ENCODE measurements at regions not wholly inside any gene's neighbourhood (a gene's known extent, or its start where the extent isn't known, plus 50 kb on each side); places are given as distances from the start of the nearest gene placed in this dataset.

GRCh38 chr4:30924495-30924894, 204.3 kb downstream of the PCDH7 start:
- no peaks in the 10 kb centered on the region for H3K27me3 ChIP-seq (ENCODE audit: control insufficient read depth, insufficient read depth, low read length)
- H3K36me3 ChIP-seq (ENCODE audit: control insufficient read depth, insufficient read depth, low read length): no peaks in the 10 kb centered on the region
- DNase-seq (no peak), ATAC-seq (no peak)
- intact Hi-C loops (cut with micrococcal nuclease): no loop called here
- no peaks in the 10 kb centered on the region for H3K9me3 ChIP-seq (ENCODE audit: control insufficient read depth, insufficient read depth, low read length)
- H3K4me1 ChIP-seq (ENCODE audit: control insufficient read depth, insufficient read depth, low read length): no peaks in the 10 kb centered on the region
- TF ChIP-seq CTCF (IDR thresholded peaks at IDR 0.05): no peak
- Mint-ChIP-seq H3K4me1 (no peaks in the 10 kb centered on the region), H3K9me3 (peaks cover 7 to 15% of the 10 kb centered on the region in 2 donors), H3K27me3 (ENCODE audit: low read depth in 2 of 2) (no peaks in the 10 kb centered on the region), H3K27ac (no peak overlapping the region), H3K36me3 (no peaks in the 10 kb centered on the region), H3K4me3 (no peak overlapping the region)
- H3K4me3 ChIP-seq (ENCODE audit: low read length): no peak overlapping the region
- no peak overlapping the region for H3K27ac ChIP-seq (ENCODE audit: low read length)

- WGBS (ENCODE audit: insufficient coverage): 88% methylated on average over 2 of the region's 2 CpGs
- Histone ChIP-seq H3K36me3 (ENCODE audit: control insufficient read depth, insufficient read depth, low read length) (no peaks in the 10 kb centered on the region), H3K9me3 (ENCODE audit: control insufficient read depth, insufficient read depth, low read length) (no peaks in the 10 kb centered on the region), H3K4me1 (ENCODE audit: control insufficient read depth, insufficient read depth, low read length) (no peaks in the 10 kb centered on the region), H3K27me3 (ENCODE audit: control insufficient read depth, insufficient read depth, low read length) (no peaks in the 10 kb centered on the region), H3K4me3 (ENCODE audit: low read length) (no peak overlapping the region), H3K27ac (ENCODE audit: low read length) (no peak overlapping the region)
- DNase-seq (no peak), ATAC-seq (no peak)
- H3K9me3 Mint-ChIP-seq: peaks cover 17 to 26% of the 10 kb centered on the region in 2 donors
- intact Hi-C loops (cut with micrococcal nuclease): no loop called here
- H3K4me3 Mint-ChIP-seq: no peak overlapping the region
- H3K4me1 Mint-ChIP-seq: no peaks in the 10 kb centered on the region
- no peaks in the 10 kb centered on the region for H3K27me3 Mint-ChIP-seq (ENCODE audit: low read depth in 2 of 2)
- no peak overlapping the region for H3K27ac Mint-ChIP-seq
- TF ChIP-seq CTCF (IDR thresholded peaks at IDR 0.05): no peak
- H3K36me3 Mint-ChIP-seq: no peaks in the 10 kb centered on the region
These were observed 209.5 kb downstream of the PCDH7 start for GRCh38 chr4:30929649-30930048.

GRCh38 chr4:30930276-30930675, 210.1 kb downstream of the PCDH7 start:
- TF ChIP-seq CTCF (IDR thresholded peaks at IDR 0.05): no peak
- Mint-ChIP-seq H3K27me3 (ENCODE audit: low read depth in 2 of 2) (no peaks in the 10 kb centered on the region), H3K4me1 (no peaks in the 10 kb centered on the region), H3K9me3 (peaks cover 14 to 24% of the 10 kb centered on the region in 2 donors), H3K4me3 (no peak overlapping the region), H3K27ac (no peak overlapping the region), H3K36me3 (no peaks in the 10 kb centered on the region)
- DNase-seq: no peak
- Histone ChIP-seq H3K9me3 (ENCODE audit: control insufficient read depth, insufficient read depth, low read length) (no peaks in the 10 kb centered on the region), H3K4me3 (ENCODE audit: low read length) (no peak overlapping the region), H3K4me1 (ENCODE audit: control insufficient read depth, insufficient read depth, low read length) (no peaks in the 10 kb centered on the region), H3K27me3 (ENCODE audit: control insufficient read depth, insufficient read depth, low read length) (no peaks in the 10 kb centered on the region), H3K27ac (ENCODE audit: low read length) (no peak overlapping the region), H3K36me3 (ENCODE audit: control insufficient read depth, insufficient read depth, low read length) (no peaks in the 10 kb centered on the region)
- ATAC-seq: no peak
- WGBS (ENCODE audit: insufficient coverage): 93% methylated on average over 4 of the region's 4 CpGs
- intact Hi-C loops (cut with micrococcal nuclease): no loop called here

GRCh38 chr4:30932581-30932980, 212.4 kb downstream of the PCDH7 start:
- Histone ChIP-seq H3K27me3 (ENCODE audit: control insufficient read depth, insufficient read depth, low read length) (no peaks in the 10 kb centered on the region), H3K27ac (ENCODE audit: low read length) (no peak overlapping the region), H3K9me3 (ENCODE audit: control insufficient read depth, insufficient read depth, low read length) (no peaks in the 10 kb centered on the region), H3K4me1 (ENCODE audit: control insufficient read depth, insufficient read depth, low read length) (no peaks in the 10 kb centered on the region), H3K4me3 (ENCODE audit: low read length) (no peak overlapping the region), H3K36me3 (ENCODE audit: control insufficient read depth, insufficient read depth, low read length) (no peaks in the 10 kb centered on the region)
- no peak for DNase-seq
- intact Hi-C loops (cut with micrococcal nuclease): no loop called here
- H3K27me3 Mint-ChIP-seq (ENCODE audit: low read depth in 2 of 2): no peaks in the 10 kb centered on the region
- no peaks in the 10 kb centered on the region for H3K4me1 Mint-ChIP-seq
- H3K27ac Mint-ChIP-seq: no peak overlapping the region
- H3K36me3 Mint-ChIP-seq: no peaks in the 10 kb centered on the region
- H3K9me3 Mint-ChIP-seq: peaks cover 14 to 20% of the 10 kb centered on the region in 2 donors
- H3K4me3 Mint-ChIP-seq: no peak overlapping the region
- WGBS (ENCODE audit: insufficient coverage): 85% methylated on average over 3 of the region's 3 CpGs
- no peak for TF ChIP-seq CTCF (IDR thresholded peaks at IDR 0.05)
- no peak for ATAC-seq

Measured in natural killer cell (primary cell).